Endothelial cell of umbilical vein (primary cell): ENCODE measurements at regions not wholly inside any gene's neighbourhood (a gene's known extent, or its start where the extent isn't known, plus 50 kb on each side); places are given as distances from the start of the nearest gene placed in this dataset.

Source experiments
- BruUV-seq: library from RNA; stranded (reverse); fragments of 400-500 nt; replicated peaks from 2 replicates; lab custom pipeline; 2021; lab: Mats Ljungman, UMichigan
- CTCF ChIA-PET: fragments of 300-600, 350-600 bp; sonication (Branson Sonifier 250); formaldehyde crosslinking; loops from one replicate; lab custom pipeline; 2021; ENCODE audit warnings: antibody characterized with exemption, inconsistent platforms; lab: Charles Lee
- POLR2A ChIA-PET: fragments of 300-600, 350-600 bp; sonication (Branson Sonifier 250); formaldehyde crosslinking; loops from one replicate; lab custom pipeline; 2021; ENCODE audit warnings: antibody characterized with exemption, inconsistent platforms; lab: Charles Lee
- DNase-seq: peaks from one replicate; pipeline ENCODE4 v3.0.0-alpha.2; 2011; ENCODE audit warnings: low read depth, low spot score
- FAIRE-seq: peaks from 2 replicates; lab custom pipeline; 2011; peaks lifted over from hg19 to GRCh38; lab: Jason Lieb, UNC
- H2AFZ ChIP-seq: 2 replicates; pipeline ENCODE4 v1.6.0; 2012; ENCODE audit warnings: low read depth, low read length, control low read depth, inconsistent platforms
- H3K27ac ChIP-seq: 2 replicates; pipeline ENCODE4 v1.5.1; 2011; ENCODE audit warnings: low read depth, mild to moderate bottlenecking, control low read depth, low read length, moderate library complexity; ENCODE audit not compliant: insufficient read depth
- H3K27me3 ChIP-seq, 2 experiments: 2 replicates each; pipeline versions ENCODE4 v1.6.0 to v1.6.1; 2011; ENCODE audit warnings: low read length in 2 of 2, mixed read lengths in 1 of 2; ENCODE audit not compliant: control insufficient read depth in 2 of 2, insufficient read depth in 2 of 2
- H3K36me3 ChIP-seq, 2 experiments: 2 replicates in 1 of 2; 3 replicates in 1 of 2; pipeline ENCODE4 v1.5.1; 2011; ENCODE audit warnings: low read length in 2 of 2, mild to moderate bottlenecking in 1 of 2, moderate library complexity in 1 of 2; ENCODE audit not compliant: control insufficient read depth in 2 of 2, insufficient read depth in 2 of 2; ENCODE audit errors: extremely low read depth in 1 of 2
- H3K4me1 ChIP-seq: 3 replicates; pipeline ENCODE4 v1.5.1; 2011; ENCODE audit warnings: mild to moderate bottlenecking, low read length; ENCODE audit not compliant: control insufficient read depth, insufficient read depth; ENCODE audit errors: extremely low read depth
- H3K4me2 ChIP-seq: 2 replicates; pipeline ENCODE4 v1.6.1; 2011; ENCODE audit warnings: low read length, control low read depth, mixed read lengths; ENCODE audit not compliant: insufficient read depth
- H3K4me3 ChIP-seq, 3 experiments: fragments of 200-600 bp in 1 of 3; sonication (generic), shearing (Covaris generic) in 1 of 3; replicated peaks in 1 of 3; 2 replicates each; pipeline ENCODE4 v1.5.1; 2011 to 2016; ENCODE audit warnings: control low read depth in 3 of 3, low read length in 3 of 3, mild to moderate bottlenecking in 2 of 3, inconsistent platforms in 1 of 3, low read depth in 1 of 3, moderate library complexity in 1 of 3; ENCODE audit not compliant: insufficient read depth in 1 of 3
- H3K79me2 ChIP-seq: 2 replicates; pipeline ENCODE4 v1.6.0; 2012; ENCODE audit warnings: low read length, inconsistent platforms; ENCODE audit not compliant: control insufficient read depth, insufficient read depth
- H3K9ac ChIP-seq: replicated peaks from 2 replicates; pipeline ENCODE3; 2011; ENCODE audit warnings: low read length, control low read depth; ENCODE audit not compliant: insufficient read depth; ENCODE audit errors: extremely low read depth
- H3K9me1 ChIP-seq: replicated peaks from 3 replicates; pipeline ENCODE4 v1.6.0; 2011; ENCODE audit warnings: mild to moderate bottlenecking, low read length; ENCODE audit not compliant: control insufficient read depth, insufficient read depth; ENCODE audit errors: extremely low read depth
- H3K9me3 ChIP-seq: replicated peaks from 2 replicates; pipeline ENCODE4 v1.5.1; 2012; ENCODE audit warnings: low read length, inconsistent platforms; ENCODE audit not compliant: control insufficient read depth, insufficient read depth
- H4K20me1 ChIP-seq: replicated peaks from 2 replicates; pipeline ENCODE3; 2011; ENCODE audit warnings: mild to moderate bottlenecking, low read length; ENCODE audit not compliant: control insufficient read depth, insufficient read depth; ENCODE audit errors: extremely low read depth
- EZH2 ChIP-seq: IDR thresholded peaks from 2 replicates; pipeline ENCODE4 v1.6.1; 2012; ENCODE audit warnings: borderline replicate concordance, low read depth, mild to moderate bottlenecking, moderate library complexity, low read length, inconsistent platforms; ENCODE audit not compliant: severe bottlenecking
- FOS ChIP-seq: IDR thresholded peaks from 2 replicates; pipeline ENCODE4 v1.6.1; 2011; ENCODE audit warnings: mild to moderate bottlenecking, low read length, moderate library complexity, borderline replicate concordance; ENCODE audit not compliant: insufficient read depth
- GATA2 ChIP-seq: IDR thresholded peaks from 2 replicates; pipeline ENCODE4 v1.7.0; 2011; ENCODE audit warnings: low read depth, mild to moderate bottlenecking, moderate library complexity, mixed read lengths, low read length; ENCODE audit not compliant: insufficient read length, insufficient read depth
- JUN ChIP-seq: IDR thresholded peaks from 2 replicates; pipeline ENCODE4 v1.6.1; 2011; ENCODE audit warnings: borderline replicate concordance, low read depth; ENCODE audit not compliant: insufficient read length, insufficient read depth
- MYC ChIP-seq: IDR thresholded peaks from one replicate; pipeline ENCODE4 v1.6.1; 2011; ENCODE audit warnings: mild to moderate bottlenecking, low read depth, low read length
- POLR2A ChIP-seq: IDR thresholded peaks from 2 replicates; pipeline ENCODE4 v1.6.1; 2012; ENCODE audit warnings: low read depth, mild to moderate bottlenecking, control low read depth, low read length
- POLR2AphosphoS5 ChIP-seq: IDR thresholded peaks from 2 replicates; pipeline ENCODE4 v1.6.1; 2012; ENCODE audit warnings: low read depth, mild to moderate bottlenecking, control low read depth, low read length, moderate library complexity; ENCODE audit not compliant: insufficient read depth
- dilution Hi-C: fragments of 300-500 bp; cut with MboI; formaldehyde crosslinking; loops from one replicate; pipeline ENCODE4 v1.15.0; 2019; ENCODE audit warnings: low sequenced_read_pairs; ENCODE audit not compliant: extremely low pct_ligation_motif_present
- intact Hi-C: fragments of 100-400 bp; cut with micrococcal nuclease; formaldehyde crosslinking; loops from one replicate; pipeline ENCODE4 v1.10.0; 2022
- TF ChIP-seq, protein P1 (sequence below): IDR thresholded peaks from 2 replicates; pipeline ENCODE4 v1.6.1; 2011; ENCODE audit not compliant: insufficient read depth, insufficient read length
- TF ChIP-seq, protein P2 (sequence below), 2 donors: IDR thresholded peaks; 1 replicate in 1 of 2; 2 replicates in 1 of 2; pipeline ENCODE4 v1.5.1; 2011; ENCODE audit warnings: low read length in 2 of 2, mild to moderate bottlenecking in 2 of 2, moderate library complexity in 2 of 2, control low read depth in 1 of 2, inconsistent platforms in 1 of 2, low read depth in 1 of 2; ENCODE audit not compliant: insufficient read depth in 1 of 2; ENCODE audit errors: extremely low read depth in 1 of 2

DNA sequence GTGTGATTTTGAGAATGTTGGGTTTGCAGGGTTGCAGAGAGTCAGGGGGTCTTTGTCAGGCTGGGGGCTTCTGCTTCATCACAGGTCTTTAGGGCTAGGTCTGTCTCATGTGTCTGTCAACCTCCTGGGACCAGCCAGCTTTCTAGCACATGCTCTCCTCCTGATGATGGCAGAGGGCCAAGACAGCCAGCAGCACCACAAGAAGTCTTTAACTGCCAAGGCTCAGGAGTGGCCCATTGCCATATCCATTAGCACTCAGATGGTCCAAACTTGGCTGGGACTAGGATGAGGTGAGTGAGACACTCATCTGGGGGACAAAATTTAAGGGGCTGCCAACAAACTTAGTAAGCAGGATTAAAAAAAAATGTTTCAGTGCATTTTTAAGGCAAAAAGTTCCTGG lies 384.2 kb upstream of the CDH10 start:
- FAIRE-seq: no peak
- no TSS peak for BruUV-seq
- Histone ChIP-seq H3K36me3 (no peaks in the 10 kb centered on the region), H3K27me3 (no peaks in the 10 kb centered on the region), H3K4me1 (no peaks in the 10 kb centered on the region), H3K79me2 (no peaks in the 10 kb centered on the region), H3K4me2 (no peak overlapping the region), H3K27ac (no peak overlapping the region), H2AFZ (no peak overlapping the region), H3K9me1 (no peaks in the 10 kb centered on the region), H3K9me3 (peaks cover 9% of the 10 kb centered on the region), H4K20me1 (no peaks in the 10 kb centered on the region), H3K9ac (no peak overlapping the region), H3K4me3 (no peak overlapping the region)
- no peak for DNase-seq
- dilution Hi-C loops (no loop called here), intact Hi-C loops (no loop called here)
- POLR2A ChIA-PET: no interaction called here
- CTCF ChIA-PET: no interaction called here
- TF ChIP-seq JUN: no peak
- TF ChIP-seq, protein P1, sequence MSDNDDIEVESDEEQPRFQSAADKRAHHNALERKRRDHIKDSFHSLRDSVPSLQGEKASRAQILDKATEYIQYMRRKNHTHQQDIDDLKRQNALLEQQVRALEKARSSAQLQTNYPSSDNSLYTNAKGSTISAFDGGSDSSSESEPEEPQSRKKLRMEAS: no peak
- no peak for TF ChIP-seq POLR2AphosphoS5
- no peak for TF ChIP-seq FOS
- TF ChIP-seq POLR2A: no peak
- no peak for TF ChIP-seq MYC
- TF ChIP-seq EZH2: no peak
- no peak for TF ChIP-seq GATA2
- TF ChIP-seq, protein P2, sequence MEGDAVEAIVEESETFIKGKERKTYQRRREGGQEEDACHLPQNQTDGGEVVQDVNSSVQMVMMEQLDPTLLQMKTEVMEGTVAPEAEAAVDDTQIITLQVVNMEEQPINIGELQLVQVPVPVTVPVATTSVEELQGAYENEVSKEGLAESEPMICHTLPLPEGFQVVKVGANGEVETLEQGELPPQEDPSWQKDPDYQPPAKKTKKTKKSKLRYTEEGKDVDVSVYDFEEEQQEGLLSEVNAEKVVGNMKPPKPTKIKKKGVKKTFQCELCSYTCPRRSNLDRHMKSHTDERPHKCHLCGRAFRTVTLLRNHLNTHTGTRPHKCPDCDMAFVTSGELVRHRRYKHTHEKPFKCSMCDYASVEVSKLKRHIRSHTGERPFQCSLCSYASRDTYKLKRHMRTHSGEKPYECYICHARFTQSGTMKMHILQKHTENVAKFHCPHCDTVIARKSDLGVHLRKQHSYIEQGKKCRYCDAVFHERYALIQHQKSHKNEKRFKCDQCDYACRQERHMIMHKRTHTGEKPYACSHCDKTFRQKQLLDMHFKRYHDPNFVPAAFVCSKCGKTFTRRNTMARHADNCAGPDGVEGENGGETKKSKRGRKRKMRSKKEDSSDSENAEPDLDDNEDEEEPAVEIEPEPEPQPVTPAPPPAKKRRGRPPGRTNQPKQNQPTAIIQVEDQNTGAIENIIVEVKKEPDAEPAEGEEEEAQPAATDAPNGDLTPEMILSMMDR (IDR thresholded peaks at IDR 0.05; ENCODE audit: extremely low read depth in 1 of 2, insufficient read depth in 1 of 2, low read depth in 1 of 2, low read length in 2 of 2): no peak
